K562 (cell line): ENCODE measurements at regions not wholly inside any gene's neighbourhood (a gene's known extent, or its start where the extent isn't known, plus 50 kb on each side); places are given as distances from the start of the nearest gene placed in this dataset.

Source experiments
- ATAC-seq: fragments of 200-7000 bp; cut with Tn5 transposase; 3 replicates; pipeline ENCODE4 v1.9.1; 2020; ENCODE audit warnings: moderate library complexity
- BruUV-seq: library from RNA; stranded (reverse); fragments of 400-500 nt; replicated peaks from 2 replicates; lab custom pipeline; 2021; lab: Mats Ljungman, UMichigan
- CTCF ChIA-PET: fragments of 300-600 bp; formaldehyde crosslinking; extraction: SDS; loops from one replicate; lab custom pipeline; 2021; ENCODE audit warnings: low intra/inter-chr PET ratio; lab: Yijun Ruan, JAX
- POLR2A ChIA-PET: fragments of 300-600, 350-650 bp; sonication (Branson Sonifier 250); formaldehyde crosslinking; extraction: SDS; loops from one replicate; lab custom pipeline; 2021; ENCODE audit warnings: antibody characterized with exemption, inconsistent platforms; lab: Yijun Ruan, JAX
- DNase-seq, 4 experiments: peaks; one replicate each; pipeline versions ENCODE4 v3.0.0 to v3.0.0-alpha.2; 2011 to 2018; ENCODE audit warnings: low spot score in 3 of 4, mixed read lengths in 3 of 4; ENCODE audit errors: extremely low read depth in 1 of 4
- FAIRE-seq: peaks from 2 replicates; lab custom pipeline; 2011; peaks lifted over from hg19 to GRCh38; lab: Jason Lieb, UNC
- H2AFZ ChIP-seq: 2 replicates; pipeline ENCODE4 v1.6.0; 2011; ENCODE audit warnings: low read depth, low read length, control low read depth, inconsistent platforms
- H3K27ac ChIP-seq: fragments of 200-600 bp; 3 replicates; pipeline ENCODE4 v1.8.0; 2011; ENCODE audit warnings: low read depth, mild to moderate bottlenecking, control low read depth, inconsistent platforms, low read length, moderate library complexity, mixed read lengths; ENCODE audit errors: extremely low read depth
- H3K27me3 ChIP-seq, 2 experiments: fragments of 300-600 bp in 1 of 2; 2 replicates in 1 of 2; 3 replicates in 1 of 2; pipeline versions ENCODE4 v1.6.0 to v1.8.0; 2011; ENCODE audit warnings: inconsistent platforms in 2 of 2, low read length in 2 of 2, mild to moderate bottlenecking in 1 of 2, mixed read lengths in 1 of 2, moderate library complexity in 1 of 2; ENCODE audit not compliant: control insufficient read depth in 2 of 2, insufficient read depth in 2 of 2
- H3K36me3 ChIP-seq: fragments of 300-600 bp; 3 replicates; pipeline ENCODE4 v1.8.0; 2011; ENCODE audit warnings: mild to moderate bottlenecking, low read length, inconsistent platforms; ENCODE audit not compliant: control insufficient read depth, insufficient read depth
- H3K4me1 ChIP-seq, 2 experiments: fragments of 200-600 bp in 1 of 2; replicated peaks in 1 of 2; 2 replicates in 1 of 2; 3 replicates in 1 of 2; pipeline versions ENCODE4 v1.5.1 to v1.8.0; 2011; ENCODE audit warnings: inconsistent platforms in 2 of 2, low read length in 2 of 2, mild to moderate bottlenecking in 1 of 2, mixed read lengths in 1 of 2, moderate library complexity in 1 of 2; ENCODE audit not compliant: control insufficient read depth in 2 of 2, insufficient read depth in 2 of 2
- H3K4me2 ChIP-seq: 2 replicates; pipeline ENCODE4 v1.6.1; 2011; ENCODE audit warnings: low read length, control low read depth, inconsistent platforms, mixed read lengths; ENCODE audit not compliant: insufficient read depth
- H3K4me3 ChIP-seq: fragments of 200-600 bp; sonication (generic), shearing (Covaris generic); 2 replicates; pipeline ENCODE4 v1.5.1; 2016; ENCODE audit warnings: control low read depth, inconsistent platforms
- H3K79me2 ChIP-seq: fragments of 200-600 bp; 3 replicates; pipeline ENCODE4 v1.8.0; 2011; ENCODE audit warnings: low read length, inconsistent platforms; ENCODE audit not compliant: control insufficient read depth, insufficient read depth
- H3K9ac ChIP-seq, 2 experiments: 2 replicates each; pipeline versions ENCODE4 v1.6.0 to v1.6.1; 2011; ENCODE audit warnings: low read depth in 2 of 2, low read length in 2 of 2, control low read depth in 1 of 2, inconsistent platforms in 1 of 2, mild to moderate bottlenecking in 1 of 2, mixed read lengths in 1 of 2; ENCODE audit not compliant: insufficient read depth in 1 of 2
- H3K9me1 ChIP-seq: one replicate; pipeline ENCODE4 v1.6.0; 2011; ENCODE audit warnings: inconsistent platforms, mild to moderate bottlenecking, low read length, moderate library complexity; ENCODE audit not compliant: control insufficient read depth, insufficient read depth
- H3K9me3 ChIP-seq: replicated peaks from 2 replicates; pipeline ENCODE4 v1.5.1; 2011; ENCODE audit warnings: low read depth, low read length, inconsistent platforms; ENCODE audit not compliant: control insufficient read depth, insufficient read depth
- H4K20me1 ChIP-seq: replicated peaks from 2 replicates; pipeline ENCODE4 v1.6.1; 2011; ENCODE audit warnings: low read length, inconsistent platforms, mixed read lengths; ENCODE audit not compliant: control insufficient read depth, insufficient read depth
- HDAC2 ChIP-seq: fragments of 450-650 bp; IDR thresholded peaks from 2 replicates; pipeline ENCODE4 v1.6.1; 2016; ENCODE audit warnings: mild to moderate bottlenecking
- RAD21 ChIP-seq, 2 experiments: fragments of 250-450 bp in 1 of 2; fragments of 450-650 bp in 1 of 2; sonication (Bioruptor Pico) in 1 of 2; formaldehyde crosslinking in 1 of 2; IDR thresholded peaks in 1 of 2; conservative IDR thresholded peaks in 1 of 2; 2 replicates each; pipeline versions ENCODE4 v1.4.0 to v1.8.0; 2020 to 2022; ENCODE audit warnings: mild to moderate bottlenecking in 2 of 2, moderate library complexity in 1 of 2
- ZNF592 ChIP-seq: fragments of 450-650 bp; IDR thresholded peaks from 2 replicates; pipeline ENCODE4 v1.6.1; 2017; ENCODE audit warnings: antibody characterized with exemption, mild to moderate bottlenecking
- WGBS: fragments of 100-300 bp; shearing (Covaris generic); methylation state at CpG from one replicate; pipeline ENCODE4 v1.1.6; 2016; ENCODE audit warnings: low coverage, mixed read lengths; ENCODE audit not compliant: insufficient coverage; ENCODE audit errors: missing lambda C conversion rate; 5-methylcytosine and 5-hydroxymethylcytosine counted together
- in situ Hi-C: fragments of 300-500 bp; cut with MboI; formaldehyde crosslinking; loops from 4 replicates; pipeline ENCODE4 v1.15.0; 2018; ENCODE audit warnings: inconsistent platforms, mixed read lengths
- intact Hi-C: fragments of 100-400 bp; cut with micrococcal nuclease; formaldehyde crosslinking; loops from 2 replicates; pipeline ENCODE4 v1.14.2; 2022
- TF ChIP-seq, protein P1 (sequence below), 3 experiments: IDR thresholded peaks in 2 of 3; conservative IDR thresholded peaks in 1 of 3; 2 replicates each; pipeline ENCODE4 v1.5.1; 2011 to 2012; ENCODE audit warnings: low read length in 3 of 3, mild to moderate bottlenecking in 3 of 3, control low read depth in 2 of 3, improper control_type of control experiment in 1 of 3, inconsistent platforms in 1 of 3, low read depth in 1 of 3, mixed read lengths in 1 of 3, moderate library complexity in 1 of 3; ENCODE audit not compliant: insufficient read depth in 2 of 3

DNA sequence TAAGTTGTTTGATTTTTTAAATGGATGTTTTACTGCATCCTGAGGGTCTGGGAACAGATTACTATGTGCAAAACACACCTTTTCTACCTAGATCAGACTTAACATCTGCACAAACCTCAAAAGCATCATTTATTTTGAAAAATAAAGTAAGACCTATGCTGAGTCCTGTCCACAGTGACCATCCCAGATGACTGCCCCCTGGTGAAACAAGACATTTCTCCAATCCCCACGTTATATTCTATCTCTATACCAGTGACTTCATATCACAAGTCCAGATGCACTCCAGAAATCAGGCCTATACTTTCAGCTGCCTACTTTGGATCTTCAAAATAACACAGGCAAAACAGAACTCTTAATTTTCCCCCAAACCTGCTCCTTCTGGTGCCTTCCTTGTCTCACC, 143.2 kb downstream of the P2RY1 start:
- Histone ChIP-seq H3K79me2 (no peaks in the 10 kb centered on the region), H4K20me1 (no peaks in the 10 kb centered on the region), H3K27ac (no peak overlapping the region; the same call in 1 of the 3 replicates), H3K4me3 (no peak overlapping the region), H3K9me3 (peaks cover 16% of the 10 kb centered on the region), H3K9ac (no peak overlapping the region), H3K9me1 (no peaks in the 10 kb centered on the region), H2AFZ (peak overlapping the region; percentile 71), H3K4me1 (peaks cover 18 to 42% of the 10 kb centered on the region in 2 experiments; a peak in 4 of 5 replicates), H3K36me3 (no peaks in the 10 kb centered on the region; the same call in 2 of the 3 replicates), H3K4me2 (no peak overlapping the region), H3K27me3 (no peaks in the 10 kb centered on the region)
- CTCF ChIA-PET = no interaction called here
- TF ChIP-seq, protein P1, sequence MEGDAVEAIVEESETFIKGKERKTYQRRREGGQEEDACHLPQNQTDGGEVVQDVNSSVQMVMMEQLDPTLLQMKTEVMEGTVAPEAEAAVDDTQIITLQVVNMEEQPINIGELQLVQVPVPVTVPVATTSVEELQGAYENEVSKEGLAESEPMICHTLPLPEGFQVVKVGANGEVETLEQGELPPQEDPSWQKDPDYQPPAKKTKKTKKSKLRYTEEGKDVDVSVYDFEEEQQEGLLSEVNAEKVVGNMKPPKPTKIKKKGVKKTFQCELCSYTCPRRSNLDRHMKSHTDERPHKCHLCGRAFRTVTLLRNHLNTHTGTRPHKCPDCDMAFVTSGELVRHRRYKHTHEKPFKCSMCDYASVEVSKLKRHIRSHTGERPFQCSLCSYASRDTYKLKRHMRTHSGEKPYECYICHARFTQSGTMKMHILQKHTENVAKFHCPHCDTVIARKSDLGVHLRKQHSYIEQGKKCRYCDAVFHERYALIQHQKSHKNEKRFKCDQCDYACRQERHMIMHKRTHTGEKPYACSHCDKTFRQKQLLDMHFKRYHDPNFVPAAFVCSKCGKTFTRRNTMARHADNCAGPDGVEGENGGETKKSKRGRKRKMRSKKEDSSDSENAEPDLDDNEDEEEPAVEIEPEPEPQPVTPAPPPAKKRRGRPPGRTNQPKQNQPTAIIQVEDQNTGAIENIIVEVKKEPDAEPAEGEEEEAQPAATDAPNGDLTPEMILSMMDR (IDR thresholded peaks at IDR 0.05 in 2 of 3, conservative IDR thresholded peaks at IDR 0.05 in 1 of 3; ENCODE audit: insufficient read depth in 2 of 3, low read depth in 1 of 3, low read length in 3 of 3) = peak; percentile 20 to 39 (median 31); a peak in 3 of 6 replicates
- TF ChIP-seq RAD21 (CRISPR knock-in tag; conservative IDR thresholded peaks at IDR 0.05 in 1 of 2, IDR thresholded peaks at IDR 0.05 in 1 of 2) (peak in 1 of 2 experiments; percentile 32; a peak in 2 of 4 replicates), ZNF592 (peak; percentile 39), HDAC2 (no peak)
- BruUV-seq = no TSS peak
- in situ Hi-C loops = no loop called here
- POLR2A ChIA-PET = no interaction called here
- DNase-seq (peak; percentile 17 to 45 (median 26)), ATAC-seq (peak; percentile 70), FAIRE-seq (no peak)
- WGBS = 24% methylated on average over 1 of the region's 1 CpG
- intact Hi-C loops = no loop called here
